ENCODE measurements at regions not wholly inside any gene's neighbourhood (a gene's known extent, or its start where the extent isn't known, plus 50 kb on each side); places are given as distances from the start of the nearest gene placed in this dataset.

DNA sequence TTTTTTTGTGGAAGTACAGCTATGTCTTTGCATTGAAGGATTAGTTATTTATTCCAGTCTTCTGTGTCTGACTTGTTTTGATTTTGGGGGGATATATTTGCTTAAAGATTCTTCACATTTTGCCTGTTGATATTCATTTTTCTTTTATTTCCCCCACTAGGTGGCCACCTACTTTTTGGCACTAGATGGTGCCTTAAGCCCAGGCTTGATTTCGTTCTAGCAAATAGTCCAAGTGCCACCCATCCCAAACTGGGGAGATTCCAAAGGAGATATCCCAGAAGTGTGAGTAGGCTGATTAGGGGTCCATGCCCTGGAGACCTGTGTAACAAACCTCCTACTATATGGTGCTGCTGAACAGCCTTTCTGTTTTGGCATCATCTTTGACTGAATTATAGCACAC is 80.0 kb upstream of the SPATA16 start:
- TF ChIP-seq SUZ12 (IDR thresholded peaks at IDR 0.05; ENCODE audit: extremely low read depth, insufficient read depth, insufficient read length) (no peak), ZNF274 (IDR thresholded peaks at IDR 0.05; ENCODE audit: low read depth, low read length) (no peak), YY1 (IDR thresholded peaks at IDR 0.05; ENCODE audit: insufficient read depth, insufficient read length) (no peak)

All from NT2/D1 (cell line).